ENCODE measurements at regions not wholly inside any gene's neighbourhood (a gene's known extent, or its start where the extent isn't known, plus 50 kb on each side); places are given as distances from the start of the nearest gene placed in this dataset.

- DNase-seq: no peak
Measured at GRCh38 chr9:32698706-32699277, 63.3 kb upstream of the TAF1L start.

- DNase-seq: no peak
Measured at GRCh38 chr9:32701321-32702022, 66.0 kb upstream of the TAF1L start.

DNA sequence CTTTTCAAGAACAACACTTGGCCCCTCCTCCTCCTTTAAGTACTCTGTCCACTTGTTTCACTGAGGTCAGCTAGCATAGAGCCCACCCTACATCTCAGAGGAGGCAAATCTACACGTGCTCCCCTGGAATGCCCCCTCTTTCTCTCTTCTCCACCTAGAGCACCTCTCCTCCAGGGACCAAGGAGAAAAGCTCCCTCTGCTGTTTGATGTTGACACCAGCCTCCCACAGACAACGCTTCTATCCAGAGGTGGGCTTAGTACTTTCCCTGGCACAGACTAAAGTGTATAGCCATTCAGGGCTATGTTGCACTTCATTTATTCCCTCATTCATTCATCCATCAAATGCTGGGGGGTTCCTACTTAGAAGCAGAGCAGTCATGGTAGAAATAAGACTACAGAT lies 68.2 kb upstream of the TAF1L start:
- DNase-seq: no peak

DNA sequence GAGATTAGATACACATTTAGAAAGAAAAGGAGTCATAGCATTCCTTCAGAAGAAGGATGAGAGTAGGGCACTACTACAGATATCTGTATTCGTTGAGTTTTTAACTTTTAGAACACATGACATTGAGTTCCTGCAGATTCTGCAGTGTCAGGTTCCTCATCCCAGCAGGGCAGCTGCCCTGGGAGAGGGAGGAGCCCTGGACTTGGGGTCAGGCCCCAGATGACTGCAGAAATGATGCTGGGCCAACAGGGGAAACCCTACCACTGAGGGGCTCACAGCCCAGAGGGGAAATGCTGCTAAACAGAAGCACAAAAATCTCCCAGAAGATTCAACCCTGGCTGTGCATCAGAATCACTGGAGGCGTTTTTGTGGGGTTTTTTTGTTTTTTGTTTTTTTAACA lies 68.9 kb upstream of the TAF1L start:
- DNase-seq: no peak

DNA sequence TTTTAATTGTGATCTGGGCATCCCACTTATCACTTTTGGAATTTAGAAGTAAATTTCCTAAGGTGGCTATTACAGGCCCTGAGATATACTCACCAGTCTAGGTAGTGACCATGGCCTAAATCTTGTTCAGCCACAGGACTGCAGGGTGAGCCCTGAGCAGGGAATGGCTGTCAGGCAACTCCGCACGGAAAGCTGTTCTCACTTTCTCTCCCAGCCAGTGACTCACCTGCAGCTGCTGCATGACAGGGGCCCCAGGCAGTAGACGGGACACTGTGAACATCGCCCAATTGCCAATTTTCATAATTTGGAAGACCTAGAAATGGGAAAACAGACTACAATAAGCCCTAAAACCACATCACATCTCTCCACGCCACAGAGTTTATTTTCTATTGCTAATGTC lies 69.6 kb upstream of the TAF1L start:
- no peak for DNase-seq

- DNase-seq: no peak
Measured at GRCh38 chr9:32706004-32706724, 70.7 kb upstream of the TAF1L start.

DNA sequence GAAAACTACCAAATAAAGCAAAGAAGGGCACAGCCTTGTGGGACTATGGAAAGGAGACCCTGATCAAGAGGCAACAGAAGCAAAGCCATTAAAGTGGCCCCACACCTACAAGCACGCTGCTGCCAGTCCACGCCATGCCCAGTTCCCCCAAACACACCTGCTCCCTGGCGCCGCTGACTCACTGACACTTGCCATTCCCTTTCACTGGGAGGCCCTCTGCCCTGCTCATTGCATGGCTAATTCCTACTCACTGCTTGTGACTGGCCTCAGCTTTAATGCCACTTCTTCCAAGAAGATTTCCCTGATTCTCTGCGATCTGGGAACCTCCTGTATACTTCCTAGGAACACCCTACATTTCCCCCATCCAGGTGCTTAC lies 71.2 kb upstream of the TAF1L start:
- no peak for DNase-seq

DNA sequence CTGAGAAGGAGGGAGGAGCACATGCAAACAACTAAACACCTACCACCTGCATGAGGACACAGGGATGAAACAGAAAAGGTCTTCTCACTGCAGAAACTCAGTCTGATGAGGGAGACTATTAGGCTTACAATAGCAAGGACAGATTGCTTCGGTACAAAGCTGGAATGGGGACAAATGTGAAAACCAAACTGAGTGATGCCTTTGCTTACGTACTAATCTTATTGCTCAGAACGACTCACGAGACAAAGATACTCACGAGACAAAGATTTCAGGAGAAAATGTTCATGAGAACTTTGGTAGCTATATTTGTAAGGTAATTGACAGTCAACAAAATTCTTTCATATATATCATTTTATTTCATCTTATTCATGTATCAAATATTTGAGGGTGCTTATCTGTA lies 71.9 kb upstream of the TAF1L start:
- DNase-seq: no peak

DNA sequence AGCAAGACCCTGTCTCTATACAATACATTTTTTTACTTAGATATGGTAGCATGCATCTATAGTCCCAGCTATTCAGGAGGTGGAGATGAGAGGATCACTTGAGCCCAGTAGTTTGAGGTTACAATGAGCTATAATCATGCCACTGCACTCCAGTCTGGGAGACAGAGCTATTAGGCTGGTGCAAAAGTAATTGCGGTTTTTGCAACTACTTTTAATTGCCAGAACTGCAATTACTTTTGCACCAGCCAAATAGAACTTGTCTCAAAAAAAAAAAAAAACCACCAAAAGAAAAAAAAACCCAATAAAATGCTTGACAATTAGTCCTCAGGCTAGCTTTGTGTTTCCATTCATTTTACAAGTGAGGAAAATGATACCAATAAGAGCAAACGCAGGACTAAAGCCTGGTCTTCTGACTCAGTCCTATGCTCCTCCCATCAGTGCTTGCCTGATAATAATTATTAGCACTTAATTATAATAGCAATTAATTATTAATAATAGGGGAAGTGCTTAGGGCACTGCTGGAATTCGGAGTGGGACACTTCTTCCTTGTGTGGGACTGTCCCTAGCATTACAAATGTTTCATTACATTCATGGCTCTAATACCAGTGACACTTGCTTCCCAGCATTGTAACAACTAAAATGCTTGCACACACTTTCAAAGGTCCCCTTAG lies 73.1 kb upstream of the TAF1L start:
- no peak for DNase-seq

DNA sequence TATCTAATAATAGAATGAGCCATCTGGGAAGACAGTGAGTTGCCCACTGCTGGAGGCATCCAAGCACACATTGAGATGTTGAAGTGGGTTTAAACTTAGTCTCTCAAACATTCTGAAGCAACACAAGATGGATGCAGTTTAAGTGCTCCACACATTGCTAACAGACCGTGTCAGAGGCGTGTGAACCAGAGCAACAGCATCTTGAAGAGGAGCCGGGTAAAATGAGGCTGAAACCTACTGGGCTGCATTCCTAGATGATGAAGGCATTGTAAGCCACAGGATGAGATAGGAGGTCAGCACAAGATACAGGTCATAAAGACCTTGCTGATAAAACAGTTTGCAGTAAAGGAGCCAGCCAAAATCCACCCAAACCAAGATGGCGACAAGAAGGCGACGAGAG lies 73.5 kb upstream of the TMEM215 start:
- no peak for DNase-seq

GRCh38 chr9:32716425-32716824 lies 66.9 kb upstream of the TMEM215 start:
- DNase-seq: no peak

DNA sequence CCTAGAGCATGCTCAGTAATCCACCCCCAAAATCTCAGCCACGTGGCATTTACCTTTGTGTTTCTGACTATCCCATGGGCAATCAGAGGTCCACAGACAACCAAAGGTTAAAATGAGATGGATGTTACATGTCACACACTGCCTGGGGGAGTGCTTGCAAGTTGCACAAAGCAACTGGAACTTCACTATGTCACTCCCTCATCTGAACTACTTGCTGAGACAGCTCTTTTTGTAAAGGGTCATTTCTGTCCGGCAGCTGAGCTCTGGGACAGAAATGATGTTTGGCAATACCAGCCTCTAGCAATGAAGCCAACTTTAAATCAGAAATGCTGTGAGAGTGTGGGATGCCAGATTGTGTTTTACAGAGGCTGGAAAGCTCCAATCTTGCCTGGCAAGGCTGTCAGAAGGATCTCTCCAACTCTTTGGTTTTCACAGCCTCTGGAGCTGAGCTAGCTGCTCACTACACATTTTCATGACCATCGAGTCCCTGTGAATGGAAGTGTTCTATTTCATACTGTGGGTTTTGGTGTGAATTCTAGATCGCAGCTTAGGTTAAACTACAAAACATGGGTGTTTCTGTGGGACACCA lies 66.3 kb upstream of the TMEM215 start:
- no peak for DNase-seq

- no peak for DNase-seq
Measured at GRCh38 chr9:32722704-32723103, 60.6 kb upstream of the TMEM215 start.

DNA sequence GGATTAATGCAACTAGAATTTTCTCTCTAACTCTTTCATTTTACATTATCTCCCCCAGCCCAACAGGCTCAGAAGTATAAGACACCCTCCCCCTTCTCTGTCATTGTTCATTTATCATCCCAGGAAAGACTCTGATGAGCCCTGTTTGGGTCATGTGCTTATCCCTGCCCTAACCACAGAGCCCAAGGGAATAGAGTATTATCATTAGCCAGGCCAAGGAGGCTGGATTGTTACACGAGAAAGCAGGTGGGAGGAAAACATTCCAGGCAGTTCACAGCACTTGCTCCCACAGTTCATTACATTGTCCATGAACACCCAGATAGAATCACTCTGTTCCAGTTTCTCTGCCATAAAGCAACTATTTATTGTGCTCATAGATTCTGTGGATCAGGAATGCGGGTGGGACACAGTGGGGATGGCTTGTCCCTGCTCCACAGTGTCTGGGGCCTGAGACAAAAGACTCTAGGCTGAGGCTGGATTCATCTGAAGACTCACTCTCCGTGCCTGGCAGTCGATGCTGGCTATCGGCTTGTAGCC lies 59.5 kb upstream of the TMEM215 start:
- no peak for DNase-seq

DNA sequence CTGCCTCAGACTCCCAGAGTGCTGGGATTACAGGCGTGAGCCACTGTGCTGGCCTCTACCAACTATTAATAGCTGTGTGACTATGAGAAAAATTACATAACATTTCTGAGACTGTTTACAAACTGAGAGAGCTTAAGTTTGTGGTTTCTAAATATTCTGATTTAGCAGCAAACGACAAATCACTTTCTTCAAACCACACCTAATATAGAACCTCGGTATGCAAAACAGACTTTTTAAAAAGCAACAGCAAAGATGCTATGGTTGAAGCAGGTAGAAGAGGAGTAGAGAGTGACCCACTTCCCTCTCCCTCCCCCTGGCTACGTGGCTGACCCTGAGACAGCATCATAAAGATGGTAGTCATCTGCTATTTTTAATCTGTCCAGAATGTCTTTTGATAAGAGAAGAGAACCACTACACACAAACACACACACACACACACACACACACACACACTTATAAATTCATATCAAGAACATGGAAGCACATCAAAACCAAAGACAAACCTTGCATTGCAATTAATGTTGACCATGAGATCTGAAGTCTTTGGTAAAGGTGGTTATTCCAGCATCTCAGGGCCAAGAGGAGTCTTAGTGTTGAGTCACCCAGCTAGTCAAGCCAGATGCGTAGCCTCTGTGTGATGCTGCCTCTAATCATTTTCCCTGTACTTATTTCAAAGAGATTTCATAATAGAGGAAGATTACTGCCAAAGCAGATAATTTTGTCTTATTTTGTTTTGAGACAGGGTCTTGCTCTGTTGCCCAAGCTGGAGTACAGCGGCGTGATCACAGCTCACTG lies 58.1 kb upstream of the TMEM215 start:
- DNase-seq: peak; percentile 61

- peak; percentile 97 for DNase-seq
Measured at GRCh38 chr9:32728181-32728580, 55.2 kb upstream of the TMEM215 start.

Data from MV-4-11 (cell line).